GM12874 (cell line): ENCODE measurements at regions not wholly inside any gene's neighbourhood (a gene's known extent, or its start where the extent isn't known, plus 50 kb on each side); places are given as distances from the start of the nearest gene placed in this dataset.

Source experiments
- TF ChIP-seq, protein P1 (sequence below): IDR thresholded peaks from 2 replicates; pipeline ENCODE4 v1.5.1; 2011; ENCODE audit warnings: low read depth, mild to moderate bottlenecking, control low read depth, low read length, moderate library complexity; ENCODE audit not compliant: insufficient read depth

DNA sequence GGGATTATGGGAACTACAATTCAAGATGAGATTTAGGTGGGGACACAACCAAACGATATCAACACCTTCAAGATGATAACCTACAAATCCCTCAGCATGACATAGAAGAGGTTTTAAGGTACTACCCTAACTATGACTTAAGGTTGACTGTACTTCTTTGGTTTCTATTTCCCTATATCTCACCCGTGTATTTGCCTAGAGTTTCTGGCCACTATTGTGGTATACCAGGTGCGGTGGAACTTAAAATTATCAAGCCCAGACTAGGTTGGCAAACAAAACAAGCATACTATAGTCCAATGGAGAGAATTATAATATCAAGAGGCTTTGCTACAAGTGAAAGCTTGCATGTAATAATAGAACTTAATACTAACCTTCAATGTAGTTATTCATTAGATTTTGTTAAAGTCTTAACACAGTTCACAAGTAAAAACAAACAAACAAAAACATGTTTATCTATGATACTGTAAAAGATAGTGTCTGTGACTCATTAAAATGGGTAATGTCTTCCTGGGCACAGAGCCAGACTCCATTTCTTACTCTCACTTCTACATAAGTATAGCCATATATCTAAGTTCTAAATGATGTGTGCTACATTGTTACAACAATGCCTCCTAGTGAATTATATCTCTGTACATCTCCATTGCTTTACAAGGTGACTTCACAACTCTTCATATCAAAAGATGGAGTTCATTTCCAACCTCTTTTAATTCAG is 479.1 kb downstream of the ZBBX start:
- TF ChIP-seq, protein P1, sequence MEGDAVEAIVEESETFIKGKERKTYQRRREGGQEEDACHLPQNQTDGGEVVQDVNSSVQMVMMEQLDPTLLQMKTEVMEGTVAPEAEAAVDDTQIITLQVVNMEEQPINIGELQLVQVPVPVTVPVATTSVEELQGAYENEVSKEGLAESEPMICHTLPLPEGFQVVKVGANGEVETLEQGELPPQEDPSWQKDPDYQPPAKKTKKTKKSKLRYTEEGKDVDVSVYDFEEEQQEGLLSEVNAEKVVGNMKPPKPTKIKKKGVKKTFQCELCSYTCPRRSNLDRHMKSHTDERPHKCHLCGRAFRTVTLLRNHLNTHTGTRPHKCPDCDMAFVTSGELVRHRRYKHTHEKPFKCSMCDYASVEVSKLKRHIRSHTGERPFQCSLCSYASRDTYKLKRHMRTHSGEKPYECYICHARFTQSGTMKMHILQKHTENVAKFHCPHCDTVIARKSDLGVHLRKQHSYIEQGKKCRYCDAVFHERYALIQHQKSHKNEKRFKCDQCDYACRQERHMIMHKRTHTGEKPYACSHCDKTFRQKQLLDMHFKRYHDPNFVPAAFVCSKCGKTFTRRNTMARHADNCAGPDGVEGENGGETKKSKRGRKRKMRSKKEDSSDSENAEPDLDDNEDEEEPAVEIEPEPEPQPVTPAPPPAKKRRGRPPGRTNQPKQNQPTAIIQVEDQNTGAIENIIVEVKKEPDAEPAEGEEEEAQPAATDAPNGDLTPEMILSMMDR = no peak

DNA sequence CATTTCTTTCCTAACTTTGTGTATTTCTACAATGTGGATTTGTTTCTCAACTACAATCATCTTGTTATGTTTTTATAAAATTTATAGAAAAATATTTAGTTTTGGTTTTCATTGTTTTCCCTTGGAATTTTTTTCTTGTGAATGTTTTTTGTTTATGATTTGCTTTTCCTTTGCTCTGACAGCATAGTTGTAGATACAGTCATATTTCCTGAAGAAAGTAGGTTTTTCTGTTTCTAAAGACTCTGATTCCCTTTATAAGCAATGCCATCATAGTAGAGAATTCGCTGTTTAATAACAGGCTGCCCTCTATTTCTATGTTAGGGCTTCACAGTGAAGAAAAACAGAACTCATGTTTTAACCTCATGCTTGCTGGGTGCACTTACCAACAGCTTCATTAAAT is 482.3 kb downstream of the ZBBX start:
- TF ChIP-seq, protein P1 = no peak

DNA sequence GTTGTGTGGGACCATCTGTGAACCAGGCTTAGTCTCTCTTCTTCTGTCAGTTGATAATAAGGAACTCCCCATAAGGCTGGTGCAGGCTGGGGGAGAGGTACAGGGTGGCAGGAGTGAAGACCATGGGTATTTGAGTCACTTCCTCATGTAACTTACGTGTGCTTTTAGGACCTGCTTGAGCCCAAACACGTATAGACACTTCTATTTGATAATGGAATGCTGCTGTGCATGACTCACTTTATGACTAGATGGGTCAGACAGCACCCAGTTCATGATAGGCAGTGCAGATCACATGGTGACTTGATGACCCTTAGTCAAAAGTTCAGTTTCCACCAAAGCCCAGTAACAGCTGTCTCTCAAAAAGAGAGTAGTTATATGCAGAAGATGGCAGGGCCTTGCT is 490.9 kb downstream of the ZBBX start:
- TF ChIP-seq, protein P1 = no peak

DNA sequence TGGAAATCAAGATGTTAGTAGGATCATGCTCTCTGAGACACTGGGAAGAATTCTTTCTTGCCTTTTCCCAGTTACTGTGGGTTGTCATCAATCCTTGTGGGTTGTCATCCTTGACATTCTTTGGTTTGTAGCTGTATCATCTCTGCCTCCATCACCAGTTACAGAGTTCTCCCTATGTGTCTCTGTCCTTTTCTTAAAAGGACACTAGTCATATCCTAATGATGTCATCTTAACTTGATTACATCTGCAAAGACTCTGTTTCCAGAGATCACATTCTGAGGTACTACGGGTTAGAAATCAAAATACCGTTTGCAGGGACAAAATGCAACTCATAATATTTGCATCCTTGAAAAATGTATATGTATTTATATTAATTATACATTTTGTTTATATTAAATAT is 500.4 kb downstream of the ZBBX start:
- TF ChIP-seq, protein P1 = no peak

DNA sequence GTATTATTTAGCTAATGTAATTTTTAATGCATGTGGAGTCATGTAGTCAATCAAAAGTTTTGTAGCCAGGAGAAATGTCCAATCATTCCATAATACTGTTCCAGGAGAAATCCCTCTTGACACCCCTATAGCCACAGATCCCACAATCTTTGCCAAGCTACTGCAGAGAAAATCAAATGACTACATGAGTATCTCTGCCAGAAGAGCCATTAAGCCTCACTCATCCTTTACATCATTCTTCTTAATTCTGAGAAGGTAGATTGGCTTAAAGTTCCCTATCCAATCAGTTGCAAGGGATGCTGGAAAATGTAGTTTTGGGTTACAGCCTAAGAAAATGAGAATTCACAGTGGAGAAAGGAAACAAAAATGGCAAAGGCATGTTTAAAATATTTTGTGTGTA is 502.1 kb downstream of the ZBBX start:
- TF ChIP-seq, protein P1 = no peak

DNA sequence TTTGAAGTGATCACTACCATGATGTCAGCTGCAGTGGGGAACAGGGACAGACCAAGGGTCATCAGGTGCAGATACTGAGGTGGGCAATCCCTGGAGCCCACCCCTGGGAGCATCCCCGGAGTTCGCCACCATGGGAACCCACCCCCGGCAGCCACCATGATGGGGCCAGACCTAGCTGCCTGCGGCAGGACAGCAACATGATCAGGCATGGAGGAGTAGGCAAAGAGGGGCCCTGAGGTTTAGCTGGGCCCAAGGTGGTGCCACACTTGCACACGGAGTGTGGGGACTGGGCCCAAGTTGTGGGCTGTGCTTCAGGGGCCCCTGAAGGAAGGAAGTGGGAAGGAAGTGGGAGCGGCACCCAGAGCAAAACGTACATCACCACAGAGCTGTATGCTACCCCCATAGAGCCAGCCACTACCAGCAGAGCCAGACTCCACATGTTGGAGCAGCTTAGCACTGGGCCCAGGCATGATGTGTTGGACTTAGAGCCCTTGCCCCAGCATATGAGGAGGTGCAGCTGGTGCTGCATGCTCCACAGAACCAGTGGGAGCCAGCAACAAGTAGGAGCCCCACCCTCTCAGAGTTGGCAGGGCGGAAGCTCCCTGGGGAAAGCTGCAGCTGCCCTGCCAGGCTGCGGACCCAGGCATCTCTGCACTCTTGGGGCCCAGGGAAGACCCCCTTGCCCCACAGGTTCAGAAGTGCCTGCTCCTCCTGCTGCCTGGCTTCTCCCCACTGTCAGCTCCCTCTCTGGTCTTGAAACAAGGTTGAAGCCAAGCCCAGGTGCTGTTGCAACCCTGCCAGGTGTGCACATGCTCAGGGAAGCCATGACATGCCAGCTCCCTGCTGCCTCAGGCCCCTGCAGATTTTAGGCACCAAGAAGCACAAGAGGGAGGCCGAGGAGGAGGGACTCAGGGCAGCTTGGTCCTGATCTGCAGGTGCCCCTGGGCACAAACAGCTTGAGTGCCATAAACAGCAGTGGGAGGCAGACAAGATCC is 515.3 kb downstream of the ZBBX start:
- TF ChIP-seq, protein P1 = no peak

DNA sequence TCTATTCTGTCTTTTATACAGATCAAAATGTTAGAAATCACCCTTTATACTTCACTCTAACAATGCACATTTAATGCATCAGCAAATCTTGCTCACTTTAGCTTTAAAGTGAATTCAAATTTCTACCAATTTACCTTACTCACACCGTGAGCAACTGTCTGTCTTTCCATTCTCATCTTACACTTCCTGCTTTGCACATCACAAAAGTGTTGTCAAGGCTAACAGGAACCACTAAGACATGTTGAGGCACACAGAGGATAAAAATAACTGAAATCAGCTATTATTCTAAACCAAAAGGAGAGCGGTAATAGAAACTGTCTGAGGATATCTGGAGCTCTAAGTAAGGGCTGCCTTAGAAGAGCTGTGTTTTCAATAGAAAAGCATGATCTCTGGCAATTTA is 519.9 kb downstream of the ZBBX start:
- TF ChIP-seq, protein P1 = no peak
